ENCODE measurements at regions not wholly inside any gene's neighbourhood (a gene's known extent, or its start where the extent isn't known, plus 50 kb on each side); places are given as distances from the start of the nearest gene placed in this dataset.

- no peak for TF ChIP-seq CTCF (conservative IDR thresholded peaks at IDR 0.05)
- Mint-ChIP-seq H3K27me3 (ENCODE audit: low read depth) (no peaks in the 10 kb centered on the region), H3K4me3 (no peak overlapping the region), H3K4me1 (no peaks in the 10 kb centered on the region), H3K27ac (ENCODE audit: unreplicated experiment) (no peak overlapping the region), H3K36me3 (ENCODE audit: low read depth) (peaks cover 6% of the 10 kb centered on the region), H3K9me3 (peaks cover 16% of the 10 kb centered on the region)
- no peak for DNase-seq (ENCODE audit: low read depth, low spot score)
Observed at GRCh38 chr2:220539481-220539880, 912.1 kb downstream of the SLC4A3 start.

- no peak for TF ChIP-seq CTCF (conservative IDR thresholded peaks at IDR 0.05)
- Mint-ChIP-seq H3K9me3 (peaks cover 5% of the 10 kb centered on the region), H3K27me3 (ENCODE audit: low read depth) (no peaks in the 10 kb centered on the region), H3K36me3 (ENCODE audit: low read depth) (peaks cover 2% of the 10 kb centered on the region), H3K4me1 (no peaks in the 10 kb centered on the region), H3K4me3 (no peak overlapping the region), H3K27ac (ENCODE audit: unreplicated experiment) (no peak overlapping the region)
- DNase-seq (ENCODE audit: low read depth, low spot score): no peak
Observed at GRCh38 chr2:220544049-220544448, 916.6 kb downstream of the SLC4A3 start.

- TF ChIP-seq CTCF (conservative IDR thresholded peaks at IDR 0.05): no peak
- H3K9me3 Mint-ChIP-seq: no peaks in the 10 kb centered on the region
- no peaks in the 10 kb centered on the region for H3K36me3 Mint-ChIP-seq (ENCODE audit: low read depth)
- no peaks in the 10 kb centered on the region for H3K4me1 Mint-ChIP-seq
- DNase-seq (ENCODE audit: low read depth, low spot score): no peak
- no peak overlapping the region for H3K27ac Mint-ChIP-seq (ENCODE audit: unreplicated experiment)
- no peak overlapping the region for H3K4me3 Mint-ChIP-seq
- no peaks in the 10 kb centered on the region for H3K27me3 Mint-ChIP-seq (ENCODE audit: low read depth)
Observed at GRCh38 chr2:220550995-220551700, 923.7 kb downstream of the SLC4A3 start.

- no peaks in the 10 kb centered on the region for H3K9me3 Mint-ChIP-seq
- TF ChIP-seq CTCF (conservative IDR thresholded peaks at IDR 0.05): no peak
- no peak for DNase-seq (ENCODE audit: low read depth, low spot score)
- H3K4me1 Mint-ChIP-seq: no peaks in the 10 kb centered on the region
- no peak overlapping the region for H3K27ac Mint-ChIP-seq (ENCODE audit: unreplicated experiment)
- no peak overlapping the region for H3K4me3 Mint-ChIP-seq
- H3K27me3 Mint-ChIP-seq (ENCODE audit: low read depth): no peaks in the 10 kb centered on the region
- no peaks in the 10 kb centered on the region for H3K36me3 Mint-ChIP-seq (ENCODE audit: low read depth)
Observed at GRCh38 chr2:220552790-220553535, 925.5 kb downstream of the SLC4A3 start.

GRCh38 chr2:220555961-220556630 lies 928.7 kb downstream of the SLC4A3 start:
- Mint-ChIP-seq H3K4me1 (peaks cover 5% of the 10 kb centered on the region), H3K27ac (ENCODE audit: unreplicated experiment) (no peak overlapping the region), H3K4me3 (no peak overlapping the region), H3K36me3 (ENCODE audit: low read depth) (peaks cover 3% of the 10 kb centered on the region), H3K9me3 (peaks cover 11% of the 10 kb centered on the region), H3K27me3 (ENCODE audit: low read depth) (no peaks in the 10 kb centered on the region)
- TF ChIP-seq CTCF (conservative IDR thresholded peaks at IDR 0.05): no peak
- no peak for DNase-seq (ENCODE audit: low read depth, low spot score)
